ENCODE measurements at regions not wholly inside any gene's neighbourhood (a gene's known extent, or its start where the extent isn't known, plus 50 kb on each side); places are given as distances from the start of the nearest gene placed in this dataset.

GRCh38 chr13:105702441-105702840 lies 833.0 kb downstream of the EFNB2 start:
- H3K36me3 ChIP-seq (ENCODE audit: control insufficient read depth, insufficient read depth, low read length) = no peaks in the 10 kb centered on the region
- H3K4me2 ChIP-seq (ENCODE audit: extremely low read depth, insufficient read depth, low read length) = no peak overlapping the region
- H4K20me1 ChIP-seq (ENCODE audit: control insufficient read depth, extremely low read depth, insufficient read depth, low read length) = no peaks in the 10 kb centered on the region
- H2AFZ ChIP-seq (ENCODE audit: low read length) = no peak overlapping the region
- no peaks in the 10 kb centered on the region for H3K9me3 ChIP-seq (ENCODE audit: control insufficient read depth, insufficient read depth, low read depth, low read length)
- H3K4me1 ChIP-seq (ENCODE audit: control insufficient read depth, extremely low read depth, insufficient read depth, low read length) = no peaks in the 10 kb centered on the region
- peak in 1 of 2 donors; percentile 1 for DNase-seq (ENCODE audit: low read depth in 2 of 2)
- no peak overlapping the region for H3K9ac ChIP-seq (ENCODE audit: insufficient read depth, low read length)
- H3K27ac ChIP-seq (ENCODE audit: insufficient read depth, low read length) = no peak overlapping the region
- no peak overlapping the region for H3K4me3 ChIP-seq (replicated peaks in 1 of 4; ENCODE audit: control extremely low read depth in 1 of 4, insufficient read depth in 1 of 4, low read depth in 3 of 4, low read length in 4 of 4)
- H3K79me2 ChIP-seq (ENCODE audit: control insufficient read depth, insufficient read depth, low read length) = no peaks in the 10 kb centered on the region
- H3K27me3 ChIP-seq (ENCODE audit: control insufficient read depth, insufficient read depth, low read length) = no peaks in the 10 kb centered on the region
- TF ChIP-seq EZH2 (IDR thresholded peaks at IDR 0.05; ENCODE audit: low read length, missing control alignments) = no peak
- TF ChIP-seq CTCF (conservative IDR thresholded peaks at IDR 0.05 in 1 of 2, IDR thresholded peaks at IDR 0.05 in 1 of 2; ENCODE audit: low read depth in 1 of 2, low read length in 2 of 2) = no peak

- Histone ChIP-seq H3K4me2 (ENCODE audit: extremely low read depth, insufficient read depth, low read length) (no peak overlapping the region), H2AFZ (ENCODE audit: low read length) (no peak overlapping the region), H3K27ac (ENCODE audit: insufficient read depth, low read length) (no peak overlapping the region), H3K36me3 (ENCODE audit: control insufficient read depth, insufficient read depth, low read length) (no peaks in the 10 kb centered on the region), H3K4me1 (ENCODE audit: control insufficient read depth, extremely low read depth, insufficient read depth, low read length) (no peaks in the 10 kb centered on the region), H3K9me3 (ENCODE audit: control insufficient read depth, insufficient read depth, low read depth, low read length) (no peaks in the 10 kb centered on the region), H4K20me1 (ENCODE audit: control insufficient read depth, extremely low read depth, insufficient read depth, low read length) (no peaks in the 10 kb centered on the region), H3K27me3 (ENCODE audit: control insufficient read depth, insufficient read depth, low read length) (no peaks in the 10 kb centered on the region), H3K9ac (ENCODE audit: insufficient read depth, low read length) (no peak overlapping the region), H3K79me2 (ENCODE audit: control insufficient read depth, insufficient read depth, low read length) (no peaks in the 10 kb centered on the region), H3K4me3 (replicated peaks in 1 of 4; ENCODE audit: control extremely low read depth in 1 of 4, insufficient read depth in 1 of 4, low read depth in 3 of 4, low read length in 4 of 4) (no peak overlapping the region)
- TF ChIP-seq EZH2 (IDR thresholded peaks at IDR 0.05; ENCODE audit: low read length, missing control alignments) (no peak), CTCF (conservative IDR thresholded peaks at IDR 0.05 in 1 of 2, IDR thresholded peaks at IDR 0.05 in 1 of 2; ENCODE audit: low read depth in 1 of 2, low read length in 2 of 2) (no peak)
- DNase-seq (ENCODE audit: low read depth in 2 of 2) = no peak
Observed at GRCh38 chr13:105692769-105693168, 842.7 kb downstream of the EFNB2 start.

GRCh38 chr13:105684216-105684615 lies 851.2 kb downstream of the EFNB2 start:
- Histone ChIP-seq H3K4me2 (ENCODE audit: extremely low read depth, insufficient read depth, low read length) (no peak overlapping the region), H3K79me2 (ENCODE audit: control insufficient read depth, insufficient read depth, low read length) (no peaks in the 10 kb centered on the region), H3K4me1 (ENCODE audit: control insufficient read depth, extremely low read depth, insufficient read depth, low read length) (no peaks in the 10 kb centered on the region), H3K36me3 (ENCODE audit: control insufficient read depth, insufficient read depth, low read length) (no peaks in the 10 kb centered on the region), H2AFZ (ENCODE audit: low read length) (no peak overlapping the region), H4K20me1 (ENCODE audit: control insufficient read depth, extremely low read depth, insufficient read depth, low read length) (no peaks in the 10 kb centered on the region), H3K9me3 (ENCODE audit: control insufficient read depth, insufficient read depth, low read depth, low read length) (no peaks in the 10 kb centered on the region), H3K27ac (ENCODE audit: insufficient read depth, low read length) (no peak overlapping the region), H3K9ac (ENCODE audit: insufficient read depth, low read length) (no peak overlapping the region), H3K27me3 (ENCODE audit: control insufficient read depth, insufficient read depth, low read length) (no peaks in the 10 kb centered on the region), H3K4me3 (replicated peaks in 1 of 4; ENCODE audit: control extremely low read depth in 1 of 4, insufficient read depth in 1 of 4, low read depth in 3 of 4, low read length in 4 of 4) (no peak overlapping the region)
- TF ChIP-seq CTCF (conservative IDR thresholded peaks at IDR 0.05 in 1 of 2, IDR thresholded peaks at IDR 0.05 in 1 of 2; ENCODE audit: low read depth in 1 of 2, low read length in 2 of 2) (no peak), EZH2 (IDR thresholded peaks at IDR 0.05; ENCODE audit: low read length, missing control alignments) (no peak)
- no peak for DNase-seq (ENCODE audit: low read depth in 2 of 2)
